ENCODE measurements at regions not wholly inside any gene's neighbourhood (a gene's known extent, or its start where the extent isn't known, plus 50 kb on each side); places are given as distances from the start of the nearest gene placed in this dataset.

DNA sequence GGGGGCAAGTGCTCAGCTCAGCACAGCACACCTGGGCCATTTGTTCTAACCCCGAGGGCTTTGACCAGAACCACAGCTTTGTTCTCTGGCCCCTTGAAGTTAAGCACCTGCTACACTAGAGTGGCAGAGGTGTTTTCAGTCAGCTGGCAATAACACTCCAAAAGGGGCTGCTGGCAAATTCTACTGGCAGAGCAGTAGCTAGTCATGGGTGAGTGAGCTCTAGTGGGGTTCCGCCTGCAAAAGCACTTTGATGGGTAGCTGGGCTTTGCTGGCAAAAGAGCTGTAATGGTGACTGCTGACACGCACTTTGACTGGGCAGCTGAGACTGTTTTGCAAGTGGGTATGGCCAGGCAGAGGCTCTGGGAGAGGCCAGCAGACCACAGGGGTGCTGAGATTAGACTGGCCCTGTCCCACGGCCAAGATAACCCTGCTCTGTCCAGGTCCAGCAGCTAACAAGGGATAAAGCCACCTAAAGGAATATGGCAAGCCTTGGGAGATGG is 65.2 kb upstream of the TENT5D start (continued):
- TF ChIP-seq POLR2AphosphoS5 (IDR thresholded peaks at IDR 0.05; ENCODE audit: low read depth, low read length) (no peak), RFX5 (IDR thresholded peaks at IDR 0.05; ENCODE audit: borderline replicate concordance, low read depth, low read length) (no peak), CTCF (IDR thresholded peaks at IDR 0.05; ENCODE audit: control extremely low read depth in 1 of 3, insufficient read depth in 1 of 3, low read depth in 1 of 3, low read length in 3 of 3) (no peak), USF2 (IDR thresholded peaks at IDR 0.05; ENCODE audit: low read length) (no peak), GTF2F1 (IDR thresholded peaks at IDR 0.05; ENCODE audit: borderline replicate concordance, low read depth, low read length) (no peak), SP2 (IDR thresholded peaks at IDR 0.05; ENCODE audit: low read length) (no peak), YY1 (IDR thresholded peaks at IDR 0.05; ENCODE audit: low read depth, low read length) (no peak)
